ENCODE measurements at regions not wholly inside any gene's neighbourhood (a gene's known extent, or its start where the extent isn't known, plus 50 kb on each side); places are given as distances from the start of the nearest gene placed in this dataset.

DNA sequence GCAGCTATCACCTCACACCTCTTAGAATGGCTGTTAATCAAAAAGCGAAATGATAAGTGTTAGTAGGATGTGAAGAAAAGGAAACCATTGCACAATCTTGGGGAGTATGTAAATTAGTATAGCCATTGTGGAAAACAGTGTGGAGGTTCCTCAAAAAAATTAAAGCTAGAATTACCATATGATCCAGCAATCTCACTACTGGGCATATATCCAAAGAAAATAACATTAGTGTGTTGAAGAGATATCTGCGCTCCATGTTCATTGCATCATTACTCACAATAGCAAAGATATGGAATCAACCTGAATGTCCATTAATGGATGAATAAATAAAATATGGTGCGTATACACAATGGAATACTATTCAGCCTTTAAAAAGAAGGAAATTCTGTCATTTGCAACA is 68.9 kb downstream of the SNRPE start:
- TF ChIP-seq POLR2AphosphoS5 (IDR thresholded peaks at IDR 0.05; ENCODE audit: low read depth, low read length) (no peak), POLR2A (IDR thresholded peaks at IDR 0.05; ENCODE audit: low read depth, low read length) (no peak)
